ENCODE measurements at regions not wholly inside any gene's neighbourhood (a gene's known extent, or its start where the extent isn't known, plus 50 kb on each side); places are given as distances from the start of the nearest gene placed in this dataset.

- DNase-seq, result no peak
- Mint-ChIP-seq H3K27ac (no peak overlapping the region), H3K4me1 (peaks cover 0 to 2% (median 0%) of the 10 kb centered on the region in 4 donors), H3K27me3 (peaks cover 0 to 19% (median 7%) of the 10 kb centered on the region in 5 donors), H3K4me3 (no peak overlapping the region), H3K36me3 (no peaks in the 10 kb centered on the region), H3K9me3 (peaks cover 0 to 3% (median 0%) of the 10 kb centered on the region in 9 donors)
- POLR2A ChIA-PET, result no interaction called here
- no peak for ATAC-seq
Measured at GRCh38 chr17:72386619-72387237, 265.9 kb downstream of the SOX9 start.

- H3K9me3 Mint-ChIP-seq, result peaks cover 0 to 3% (median 0%) of the 10 kb centered on the region in 9 donors
- H3K27ac Mint-ChIP-seq, result peak overlapping the region in 1 of 10 donors; percentile 2
- POLR2A ChIA-PET, result no interaction called here
- DNase-seq (no peak), ATAC-seq (no peak)
- H3K4me3 Mint-ChIP-seq, result no peak overlapping the region
- H3K36me3 Mint-ChIP-seq, result no peaks in the 10 kb centered on the region
- peaks cover 0 to 2% (median 0%) of the 10 kb centered on the region in 4 donors for H3K4me1 Mint-ChIP-seq
- H3K27me3 Mint-ChIP-seq, result peaks cover 0 to 21% (median 5%) of the 10 kb centered on the region in 5 donors
Measured at GRCh38 chr17:72387487-72387886, 266.7 kb downstream of the SOX9 start.

- Mint-ChIP-seq H3K27ac (no peak overlapping the region), H3K27me3 (peaks cover 0 to 26% (median 5%) of the 10 kb centered on the region in 5 donors), H3K9me3 (peaks cover 0 to 3% (median 0%) of the 10 kb centered on the region in 9 donors), H3K36me3 (no peaks in the 10 kb centered on the region), H3K4me1 (no peaks in the 10 kb centered on the region), H3K4me3 (no peak overlapping the region)
- ATAC-seq (no peak), DNase-seq (no peak)
- POLR2A ChIA-PET, result no interaction called here
Measured at GRCh38 chr17:72387969-72388368, 267.1 kb downstream of the SOX9 start.

- Mint-ChIP-seq H3K36me3 (no peaks in the 10 kb centered on the region), H3K27me3 (peaks cover 0 to 30% (median 3%) of the 10 kb centered on the region in 5 donors), H3K27ac (no peak overlapping the region), H3K4me1 (no peaks in the 10 kb centered on the region), H3K4me3 (no peak overlapping the region), H3K9me3 (peaks cover 0 to 3% (median 0%) of the 10 kb centered on the region in 9 donors)
- no peak for ATAC-seq
- no peak for DNase-seq
- POLR2A ChIA-PET, result no interaction called here
Measured at GRCh38 chr17:72388765-72389473, 268.1 kb downstream of the SOX9 start.

GRCh38 chr17:72390675-72391508 is 270.1 kb downstream of the SOX9 start:
- Mint-ChIP-seq H3K27ac (no peak overlapping the region), H3K4me3 (no peak overlapping the region), H3K27me3 (peaks cover 0 to 22% (median 2%) of the 10 kb centered on the region in 5 donors), H3K4me1 (no peaks in the 10 kb centered on the region), H3K36me3 (no peaks in the 10 kb centered on the region), H3K9me3 (peaks cover 0 to 3% (median 0%) of the 10 kb centered on the region in 9 donors)
- ATAC-seq (no peak), DNase-seq (no peak)
- POLR2A ChIA-PET, result no interaction called here

GRCh38 chr17:72392056-72393010 is 271.5 kb downstream of the SOX9 start:
- DNase-seq (no peak), ATAC-seq (no peak)
- POLR2A ChIA-PET, result no interaction called here
- H3K4me1 Mint-ChIP-seq, result no peaks in the 10 kb centered on the region
- H3K9me3 Mint-ChIP-seq, result peaks cover 0 to 3% (median 0%) of the 10 kb centered on the region in 9 donors
- H3K27ac Mint-ChIP-seq, result no peak overlapping the region
- peaks cover 0 to 11% (median 2%) of the 10 kb centered on the region in 5 donors for H3K27me3 Mint-ChIP-seq
- H3K4me3 Mint-ChIP-seq, result no peak overlapping the region
- no peaks in the 10 kb centered on the region for H3K36me3 Mint-ChIP-seq

- H3K27ac Mint-ChIP-seq, result no peak overlapping the region
- POLR2A ChIA-PET, result no interaction called here
- H3K4me1 Mint-ChIP-seq, result no peaks in the 10 kb centered on the region
Measured at GRCh38 chr17:72393553-72393952, 272.7 kb downstream of the SOX9 start.

GRCh38 chr17:72394531-72394930 is 273.7 kb downstream of the SOX9 start:
- no peak for ATAC-seq
- H3K4me1 Mint-ChIP-seq, result no peaks in the 10 kb centered on the region
- DNase-seq, result no peak
- POLR2A ChIA-PET, result no interaction called here
- H3K27ac Mint-ChIP-seq, result no peak overlapping the region
- H3K9me3 Mint-ChIP-seq, result peaks cover 0 to 4% (median 0%) of the 10 kb centered on the region in 9 donors
- H3K4me3 Mint-ChIP-seq, result no peak overlapping the region
- peaks cover 0 to 11% (median 9%) of the 10 kb centered on the region in 5 donors for H3K27me3 Mint-ChIP-seq
- H3K36me3 Mint-ChIP-seq, result no peaks in the 10 kb centered on the region

More at GRCh38 chr17:72393553-72393952, 272.7 kb downstream of the SOX9 start:
- peaks cover 0 to 4% (median 0%) of the 10 kb centered on the region in 9 donors for H3K9me3 Mint-ChIP-seq
- DNase-seq, result no peak
- H3K27me3 Mint-ChIP-seq, result peaks cover 0 to 11% (median 5%) of the 10 kb centered on the region in 5 donors
- no peaks in the 10 kb centered on the region for H3K36me3 Mint-ChIP-seq
- ATAC-seq, result no peak
- H3K4me3 Mint-ChIP-seq, result no peak overlapping the region

GRCh38 chr17:72396121-72396520 is 275.3 kb downstream of the SOX9 start:
- no peak overlapping the region for H3K4me3 Mint-ChIP-seq
- peaks cover 0 to 4% (median 0%) of the 10 kb centered on the region in 9 donors for H3K9me3 Mint-ChIP-seq
- POLR2A ChIA-PET, result no interaction called here
- no peaks in the 10 kb centered on the region for H3K4me1 Mint-ChIP-seq
- no peaks in the 10 kb centered on the region for H3K36me3 Mint-ChIP-seq
- DNase-seq (no peak), ATAC-seq (no peak)
- H3K27ac Mint-ChIP-seq, result no peak overlapping the region
- peaks cover 0 to 11% (median 9%) of the 10 kb centered on the region in 5 donors for H3K27me3 Mint-ChIP-seq

- no peak for ATAC-seq
Measured at GRCh38 chr17:72397223-72397667, 276.4 kb downstream of the SOX9 start.

GRCh38 chr17:72397687-72398086 is 276.9 kb downstream of the SOX9 start:
- no peaks in the 10 kb centered on the region for H3K36me3 Mint-ChIP-seq
- peak overlapping the region in 1 of 10 donors; percentile 10 for H3K27ac Mint-ChIP-seq
- H3K9me3 Mint-ChIP-seq, result peaks cover 0 to 6% (median 0%) of the 10 kb centered on the region in 9 donors
- DNase-seq (no peak), ATAC-seq (no peak)
- H3K4me1 Mint-ChIP-seq, result no peaks in the 10 kb centered on the region
- POLR2A ChIA-PET, result no interaction called here
- no peak overlapping the region for H3K4me3 Mint-ChIP-seq
- H3K27me3 Mint-ChIP-seq, result peaks cover 0 to 10% (median 7%) of the 10 kb centered on the region in 5 donors

More at GRCh38 chr17:72397223-72397667, 276.4 kb downstream of the SOX9 start:
- peak overlapping the region in 1 of 10 donors; percentile 36 for H3K27ac Mint-ChIP-seq
- H3K36me3 Mint-ChIP-seq, result no peaks in the 10 kb centered on the region
- no peaks in the 10 kb centered on the region for H3K4me1 Mint-ChIP-seq
- peaks cover 0 to 5% (median 0%) of the 10 kb centered on the region in 9 donors for H3K9me3 Mint-ChIP-seq
- no peak for DNase-seq
- POLR2A ChIA-PET, result no interaction called here
- H3K27me3 Mint-ChIP-seq, result peaks cover 0 to 11% (median 9%) of the 10 kb centered on the region in 5 donors
- H3K4me3 Mint-ChIP-seq, result no peak overlapping the region

Data from naive thymus-derived CD8-positive, alpha-beta T cell (primary cell).